ENCODE measurements at regions not wholly inside any gene's neighbourhood (a gene's known extent, or its start where the extent isn't known, plus 50 kb on each side); places are given as distances from the start of the nearest gene placed in this dataset.

GRCh38 chr20:54897787-54898186 is 422.4 kb downstream of the DOK5 start:
- TF ChIP-seq CTCF (IDR thresholded peaks at IDR 0.05) (no peak), POLR2A (IDR thresholded peaks at IDR 0.05) (no peak)
